ENCODE measurements at regions not wholly inside any gene's neighbourhood (a gene's known extent, or its start where the extent isn't known, plus 50 kb on each side); places are given as distances from the start of the nearest gene placed in this dataset.

GRCh38 chr2:196445991-196446390 lies 193.5 kb upstream of the CCDC150 start:
- intact Hi-C loops (cut with micrococcal nuclease) = no loop called here
- no peak overlapping the region for H3K4me3 Mint-ChIP-seq (ENCODE audit: unreplicated experiment)
- no peaks in the 10 kb centered on the region for H3K36me3 Mint-ChIP-seq (ENCODE audit: insufficient read depth, unreplicated experiment)
- TF ChIP-seq CTCF (IDR thresholded peaks at IDR 0.05; ENCODE audit: unreplicated experiment) = no peak
- ChIA-PET POLR2A (no interaction called here), CTCF (interaction anchor here (2.6 kb wide), 1 partner anchor 7 kb away, joined by 12 read pairs; no protein-coding TSS in a partner anchor)
- DNase-seq (ENCODE audit: unreplicated experiment) = no peak
- H3K9me3 Mint-ChIP-seq (ENCODE audit: unreplicated experiment) = peaks cover 8% of the 10 kb centered on the region
- no peak overlapping the region for H3K27ac Mint-ChIP-seq (ENCODE audit: low read depth, unreplicated experiment)
- no TSS peak for BruUV-seq (replicated peaks)
- H3K4me1 Mint-ChIP-seq (ENCODE audit: insufficient read depth, unreplicated experiment) = no peaks in the 10 kb centered on the region
- H3K27me3 Mint-ChIP-seq (ENCODE audit: insufficient read depth, unreplicated experiment) = no peaks in the 10 kb centered on the region

- CTCF ChIA-PET = interaction anchor here (0.6 to 1.0 kb wide), 4 partner anchors 12 to 883 kb away, joined by 3 to 4 read pairs (median 4); no protein-coding TSS in a partner anchor
- no peak overlapping the region for H3K4me3 Mint-ChIP-seq (ENCODE audit: unreplicated experiment)
- POLR2A ChIA-PET = interaction anchor here (0.6 kb wide), 1 partner anchor 228 kb away, joined by 3 read pairs; no protein-coding TSS in a partner anchor
- no TSS peak for BruUV-seq (replicated peaks)
- DNase-seq (ENCODE audit: unreplicated experiment) = no peak
- peaks cover 8% of the 10 kb centered on the region for H3K9me3 Mint-ChIP-seq (ENCODE audit: unreplicated experiment)
- no peaks in the 10 kb centered on the region for H3K27me3 Mint-ChIP-seq (ENCODE audit: insufficient read depth, unreplicated experiment)
- H3K27ac Mint-ChIP-seq (ENCODE audit: low read depth, unreplicated experiment) = no peak overlapping the region
- no peak for TF ChIP-seq CTCF (IDR thresholded peaks at IDR 0.05; ENCODE audit: unreplicated experiment)
- intact Hi-C loops (cut with micrococcal nuclease) = no loop called here
- no peaks in the 10 kb centered on the region for H3K4me1 Mint-ChIP-seq (ENCODE audit: insufficient read depth, unreplicated experiment)
- H3K36me3 Mint-ChIP-seq (ENCODE audit: insufficient read depth, unreplicated experiment) = no peaks in the 10 kb centered on the region
Measured at GRCh38 chr2:196448407-196449079, 191.0 kb upstream of the CCDC150 start.

DNA sequence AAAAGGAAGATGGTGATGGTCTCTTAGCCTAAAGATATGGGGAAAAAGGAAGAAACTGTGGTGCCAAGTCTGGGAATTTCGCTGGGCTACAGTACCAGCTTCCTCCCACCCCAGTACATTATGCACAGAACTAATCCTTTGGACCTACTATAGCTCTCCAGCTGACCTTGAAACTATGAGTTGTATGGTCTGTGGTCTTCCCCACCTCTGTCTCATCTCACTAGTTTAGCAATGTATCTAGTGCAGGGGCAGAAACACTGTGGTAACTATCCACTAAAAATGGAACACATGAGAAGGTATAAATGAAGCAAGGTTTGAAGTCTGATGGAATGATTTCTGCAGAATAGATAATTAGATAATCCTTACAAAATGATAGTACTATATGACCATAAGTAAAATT lies 190.4 kb upstream of the CCDC150 start:
- POLR2A ChIA-PET = no interaction called here

More for the DNA sequence above, 190.4 kb upstream of the CCDC150 start:
- intact Hi-C loops (cut with micrococcal nuclease) = no loop called here
- H3K9me3 Mint-ChIP-seq (ENCODE audit: unreplicated experiment) = peaks cover 8% of the 10 kb centered on the region
- BruUV-seq (replicated peaks) = no TSS peak
- no peaks in the 10 kb centered on the region for H3K4me1 Mint-ChIP-seq (ENCODE audit: insufficient read depth, unreplicated experiment)
- TF ChIP-seq CTCF (IDR thresholded peaks at IDR 0.05; ENCODE audit: unreplicated experiment) = no peak
- CTCF ChIA-PET = interaction anchor here (0.6 to 0.9 kb wide), 2 partner anchors 13 to 44 kb away, joined by 3 to 4 read pairs; no protein-coding TSS in a partner anchor
- H3K4me3 Mint-ChIP-seq (ENCODE audit: unreplicated experiment) = no peak overlapping the region
- H3K36me3 Mint-ChIP-seq (ENCODE audit: insufficient read depth, unreplicated experiment) = no peaks in the 10 kb centered on the region
- no peak for DNase-seq (ENCODE audit: unreplicated experiment)
- H3K27me3 Mint-ChIP-seq (ENCODE audit: insufficient read depth, unreplicated experiment) = no peaks in the 10 kb centered on the region
- no peak overlapping the region for H3K27ac Mint-ChIP-seq (ENCODE audit: low read depth, unreplicated experiment)
